GM18511 (cell line): ENCODE measurements at regions not wholly inside any gene's neighbourhood (a gene's known extent, or its start where the extent isn't known, plus 50 kb on each side); places are given as distances from the start of the nearest gene placed in this dataset.

Source experiments
- ATAC-seq: cut with Tn5 transposase; IDR thresholded peaks from one replicate; pipeline ENCODE4 v1.9.1; 2021; ENCODE audit warnings: mild to moderate bottlenecking, moderate library complexity; ENCODE audit not compliant: unreplicated experiment

DNA sequence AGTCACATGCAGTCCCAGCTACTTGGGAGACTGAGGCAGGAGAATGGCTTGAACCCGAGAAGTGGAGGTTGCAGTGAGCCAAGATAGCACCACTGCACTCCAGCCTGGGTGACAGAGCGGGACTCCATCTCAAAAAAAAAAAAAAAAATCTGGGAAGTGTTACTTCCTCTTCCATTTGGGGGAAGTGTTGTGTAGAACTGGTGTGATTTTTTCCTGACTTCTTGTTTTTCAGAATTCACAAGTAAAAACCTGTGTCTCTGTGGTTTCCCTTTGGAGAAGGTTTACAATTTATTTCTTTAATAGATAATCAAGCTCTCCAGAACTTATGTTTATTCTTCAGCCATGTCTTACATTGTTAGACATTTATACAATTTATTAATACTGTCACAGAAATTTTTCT, 396.1 kb downstream of the BRD1 start:
- no peak for ATAC-seq

DNA sequence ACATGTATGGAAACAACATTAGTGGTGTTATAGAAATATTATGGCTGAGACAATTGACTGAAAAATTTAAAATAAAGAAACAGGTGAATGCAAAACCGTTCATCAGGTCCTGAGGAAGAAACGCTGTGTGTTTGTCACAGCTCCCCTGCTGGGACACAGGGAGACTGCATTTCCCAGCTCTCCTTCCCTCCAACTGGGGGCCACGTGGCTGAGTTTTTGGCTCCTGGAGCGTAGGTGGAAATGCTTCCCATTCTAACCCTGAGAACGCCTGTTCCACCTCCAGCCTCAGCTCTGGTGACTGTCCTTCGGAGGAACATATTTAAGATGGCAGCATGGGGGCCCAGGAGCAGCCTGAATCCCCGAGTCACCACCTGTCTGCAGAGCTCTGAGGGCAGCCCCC, 398.6 kb downstream of the BRD1 start:
- no peak for ATAC-seq

DNA sequence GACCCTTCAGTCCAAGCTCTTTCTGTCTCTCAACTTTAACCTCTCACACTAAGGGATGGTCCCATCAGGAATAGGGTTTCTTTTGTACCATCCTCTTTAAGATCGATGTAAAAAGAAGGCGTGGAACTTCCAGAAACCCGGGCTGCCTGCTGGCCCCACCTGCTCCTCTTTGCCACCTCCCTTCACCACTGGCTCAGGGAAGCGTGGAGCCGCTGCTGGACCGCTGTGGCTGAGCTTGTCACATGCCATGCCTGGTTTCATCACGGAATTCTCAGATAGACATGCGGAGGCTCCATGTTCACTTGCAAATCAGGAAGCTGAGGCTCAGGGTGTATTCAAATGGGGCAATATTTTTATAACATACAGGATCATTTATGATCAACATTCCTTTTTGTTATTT, 399.7 kb downstream of the BRD1 start:
- ATAC-seq = no peak

DNA sequence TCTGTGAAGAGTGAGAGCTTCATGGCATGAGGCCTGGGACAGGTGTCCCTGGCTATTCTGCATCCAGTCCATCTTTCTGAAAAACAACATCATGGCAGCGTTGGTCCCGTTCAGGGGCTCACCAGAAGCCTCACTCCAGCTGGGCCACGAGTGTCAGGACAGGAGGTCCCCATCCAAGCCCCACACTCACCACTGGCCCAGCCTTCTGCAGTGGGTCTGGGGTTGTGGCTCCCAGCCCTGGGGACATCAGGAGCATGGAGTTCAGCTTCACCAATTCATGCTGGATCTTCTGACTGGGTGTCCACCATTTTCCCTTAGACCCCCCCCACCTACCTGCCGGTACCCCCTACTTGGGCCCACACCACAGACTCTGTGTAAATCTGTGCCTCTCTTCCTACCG, 400.3 kb downstream of the BRD1 start:
- no peak for ATAC-seq

DNA sequence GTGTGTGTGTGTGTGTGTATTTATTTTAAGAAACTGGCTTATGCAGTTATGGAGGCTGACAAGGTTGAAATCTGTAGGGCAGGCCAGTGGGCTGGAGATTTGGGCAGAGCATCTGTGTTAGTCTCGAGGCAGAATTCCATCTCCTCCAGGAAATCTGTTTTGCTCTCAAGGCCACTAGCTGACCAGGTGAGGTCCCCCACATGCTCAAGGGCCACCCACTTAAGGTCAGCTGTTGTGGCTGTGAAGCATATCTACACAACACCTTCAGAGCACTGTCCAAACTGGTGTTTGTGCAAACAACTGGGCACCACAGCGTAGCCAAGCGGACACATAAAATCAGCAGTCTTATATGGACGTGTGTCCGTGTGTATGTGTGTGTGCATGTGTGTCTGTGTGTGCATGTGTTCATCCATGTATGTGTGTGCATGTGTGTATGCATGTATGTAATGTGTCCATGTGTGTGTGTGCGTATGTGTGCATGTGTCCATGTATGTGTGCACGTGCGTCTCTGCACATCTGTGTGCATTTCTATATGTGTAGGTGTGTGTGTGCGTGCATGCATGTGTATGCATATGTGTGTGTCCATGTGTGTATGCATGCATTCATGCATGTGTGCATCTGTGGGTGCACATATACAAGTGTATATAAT, 400.9 kb downstream of the BRD1 start:
- no peak for ATAC-seq

DNA sequence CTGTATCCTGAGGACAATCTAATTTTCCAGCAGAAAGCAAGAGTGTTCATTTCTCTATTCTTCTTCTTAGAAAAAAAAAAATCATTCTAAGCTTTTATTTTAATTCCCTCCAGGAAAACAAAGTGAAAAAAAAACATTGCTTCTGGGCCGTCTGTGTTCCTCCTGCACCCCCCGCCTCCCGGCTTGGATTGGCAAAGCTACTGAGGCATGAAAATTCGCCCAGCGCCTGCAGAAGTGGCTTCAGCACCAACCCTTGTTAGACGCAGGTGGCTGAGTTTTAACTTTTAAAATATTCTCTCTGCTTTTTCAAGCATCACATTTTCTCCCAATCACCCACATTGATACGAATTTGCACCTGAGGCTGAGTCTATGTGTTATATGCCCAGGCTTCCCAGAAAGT, 401.6 kb downstream of the BRD1 start:
- no peak for ATAC-seq

DNA sequence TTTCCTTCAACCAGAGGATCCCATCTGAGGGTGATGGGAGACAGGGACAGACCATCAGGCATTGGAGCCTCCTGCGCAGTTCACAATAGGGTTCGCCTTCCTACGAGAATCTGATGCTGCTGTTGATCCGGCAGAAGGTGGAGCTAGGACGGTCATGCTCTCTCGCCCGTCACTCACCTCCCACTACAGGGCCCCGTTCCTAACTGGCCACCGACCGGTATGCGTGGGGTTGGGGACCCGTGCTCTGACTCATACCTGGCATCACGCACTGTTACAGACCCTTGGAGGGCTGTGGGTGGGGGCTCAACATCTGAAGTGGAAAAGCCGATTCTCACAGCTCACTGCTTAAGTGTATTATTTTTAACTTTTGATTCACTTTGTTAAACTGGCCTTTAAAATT, 402.3 kb downstream of the BRD1 start:
- no peak for ATAC-seq

DNA sequence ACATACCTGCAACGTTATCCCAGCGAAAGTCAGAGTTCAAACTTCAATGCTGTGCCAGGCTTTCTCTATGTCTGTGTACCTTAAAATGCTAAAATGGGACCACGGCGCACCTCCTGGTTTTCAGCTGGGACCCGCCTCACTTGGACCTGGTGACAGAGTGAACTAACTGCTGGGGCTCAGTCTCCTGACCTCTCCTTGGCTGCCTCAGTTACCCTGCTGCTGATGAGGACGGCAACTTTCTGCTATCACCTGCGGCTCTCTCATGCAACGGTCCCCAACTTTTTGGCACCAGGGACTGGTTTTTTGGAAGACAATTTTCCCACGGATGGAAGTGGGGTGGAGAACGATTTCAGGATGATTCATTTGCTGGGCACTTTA, 402.8 kb downstream of the BRD1 start:
- ATAC-seq = no peak

DNA sequence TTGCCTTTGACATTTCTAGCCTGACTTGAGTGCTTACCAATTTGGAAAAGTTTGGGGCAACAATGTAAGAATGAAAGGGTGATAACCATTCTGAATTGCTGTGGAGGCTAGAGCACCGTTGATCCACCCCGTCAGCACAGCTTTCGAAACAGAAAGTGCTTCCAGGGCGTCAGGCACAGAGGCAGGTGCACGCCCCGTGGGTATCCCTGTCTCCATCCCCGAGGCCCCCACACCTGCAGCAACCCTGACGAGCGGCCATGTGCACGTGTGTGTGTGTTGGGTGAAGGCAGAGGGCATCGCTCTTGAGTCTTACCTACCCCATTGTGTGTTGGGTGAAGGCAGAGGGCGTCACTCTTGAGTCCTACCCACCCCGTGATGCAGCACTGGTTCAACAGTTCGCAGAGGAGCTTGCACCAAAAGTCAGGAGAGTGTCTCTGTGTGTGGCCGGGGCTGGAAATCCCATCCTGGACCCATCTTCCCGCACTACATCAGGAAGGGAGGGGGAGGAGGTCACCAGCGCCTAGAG, 404.5 kb downstream of the BRD1 start:
- ATAC-seq = no peak

DNA sequence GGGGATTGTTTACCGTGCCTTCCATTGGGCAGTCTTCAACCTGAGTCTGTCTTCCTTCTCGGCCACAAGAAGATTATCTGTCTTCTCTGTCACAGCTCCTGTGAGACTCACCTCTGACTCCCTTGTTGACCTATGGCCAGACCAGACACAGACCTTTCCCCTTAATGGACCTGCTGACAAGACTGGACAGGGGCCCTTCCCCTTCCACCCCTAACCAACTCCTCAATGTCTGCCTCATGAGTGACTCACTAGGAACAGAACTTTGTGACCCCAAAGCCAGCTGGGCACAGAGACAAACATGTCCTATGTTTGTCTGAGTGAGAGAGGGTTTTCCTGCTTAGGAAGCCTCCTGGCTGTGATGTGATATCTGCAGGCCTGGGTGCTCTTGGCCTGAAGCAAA, 405.0 kb downstream of the BRD1 start:
- ATAC-seq = no peak

DNA sequence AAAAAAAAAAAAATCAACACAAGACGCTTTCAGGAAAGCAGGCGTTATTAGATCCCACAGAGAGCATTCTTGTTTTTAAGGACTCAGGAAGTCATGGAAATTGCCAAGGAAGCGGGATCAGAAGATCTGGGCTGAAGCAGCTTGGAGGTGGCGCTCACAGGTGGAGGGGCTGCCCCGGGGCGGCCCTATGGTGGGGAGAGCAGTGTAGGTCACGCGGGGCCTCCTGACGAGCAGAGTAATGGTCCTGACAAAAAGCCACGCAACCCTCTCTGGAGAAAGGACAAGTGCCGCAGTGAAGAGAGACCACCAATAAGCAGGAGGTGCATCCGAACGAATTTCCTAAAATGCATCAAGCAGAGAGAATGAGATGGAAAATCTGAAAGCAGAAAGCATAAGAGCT, 407.0 kb downstream of the BRD1 start:
- ATAC-seq = no peak

DNA sequence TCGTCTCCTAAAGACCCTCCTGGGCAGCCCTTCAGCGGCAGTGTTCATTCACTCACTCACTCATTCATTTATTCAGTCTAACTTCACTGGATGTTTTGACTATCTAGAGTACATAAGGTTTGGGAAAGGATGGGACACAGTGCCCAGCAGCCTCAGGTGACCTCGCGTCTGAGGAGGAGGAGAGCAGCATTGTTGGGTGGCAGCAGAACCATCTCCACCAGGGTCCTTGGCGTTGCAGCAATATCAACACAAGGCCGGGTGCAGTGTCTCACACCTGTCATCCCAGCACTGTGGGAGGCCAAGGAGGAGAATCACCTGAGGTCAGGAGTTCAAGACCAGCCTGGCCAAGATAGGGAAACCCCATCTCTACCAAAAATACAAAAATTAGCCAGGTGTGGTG, 408.0 kb downstream of the BRD1 start:
- ATAC-seq = no peak

DNA sequence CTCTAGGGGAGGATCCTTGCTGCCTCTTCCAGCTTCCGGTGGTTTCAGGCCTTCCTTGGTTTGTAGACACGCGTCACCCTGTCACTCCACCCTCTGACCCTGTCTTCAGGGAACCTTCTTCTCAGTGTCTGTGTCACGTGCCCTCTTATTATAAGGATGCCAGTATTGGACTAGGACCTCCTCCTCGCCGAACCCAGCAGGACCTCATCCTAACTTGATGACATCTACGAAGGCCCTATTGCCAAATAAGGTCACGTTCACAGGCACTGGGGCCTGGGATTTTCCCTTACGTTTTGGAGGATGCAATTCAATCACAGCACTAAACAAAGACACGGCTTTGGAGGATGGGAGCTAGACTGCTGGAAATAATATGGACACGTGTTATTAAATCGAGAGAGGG, 408.7 kb downstream of the BRD1 start:
- no peak for ATAC-seq

DNA sequence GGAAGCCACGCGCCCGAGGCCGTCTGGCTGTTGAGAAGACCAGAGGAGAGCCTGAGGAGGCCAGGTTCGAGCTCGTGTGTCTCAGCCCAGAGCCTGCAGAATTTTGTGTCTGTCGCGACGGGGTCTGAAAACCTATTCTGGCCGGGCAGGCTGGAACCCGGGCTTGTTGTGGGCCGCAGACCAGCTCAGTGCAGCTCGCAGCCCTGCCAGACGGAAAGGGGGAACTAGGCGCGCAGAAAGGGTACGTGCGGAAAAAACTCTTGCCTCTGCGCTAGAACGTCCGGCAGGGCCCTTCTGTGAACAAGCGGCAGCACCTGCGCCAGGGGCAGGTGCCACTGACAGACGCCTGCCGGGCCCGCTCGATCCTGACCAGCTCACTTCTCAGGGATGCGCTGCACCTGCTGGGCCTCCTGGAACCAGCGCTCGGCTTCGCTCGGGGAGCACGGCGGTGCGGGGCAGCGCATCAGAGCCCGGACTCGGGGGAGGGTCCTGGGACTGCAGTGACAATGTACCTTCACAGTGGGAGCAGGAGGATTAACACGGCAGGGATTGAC, 409.3 kb downstream of the BRD1 start:
- no peak for ATAC-seq

DNA sequence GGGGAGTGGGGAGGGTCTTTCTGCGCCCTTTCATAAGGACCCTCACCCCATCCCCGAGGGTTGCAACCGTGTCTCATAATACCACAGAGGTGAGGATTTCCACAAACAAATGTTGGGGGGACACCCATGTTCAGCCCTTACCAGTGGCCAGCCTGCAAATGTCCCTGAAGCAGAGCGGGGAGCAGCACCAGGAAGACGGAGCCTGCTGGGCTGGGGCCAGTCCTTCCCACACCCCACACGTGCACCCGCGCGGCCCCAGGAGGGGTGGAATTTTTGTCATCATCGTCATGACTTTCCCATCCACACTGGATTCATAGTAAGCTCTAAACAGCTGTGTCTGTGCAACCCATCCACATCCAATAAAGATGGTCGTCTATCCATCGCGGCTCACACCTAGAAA, 409.8 kb downstream of the BRD1 start:
- ATAC-seq = no peak

DNA sequence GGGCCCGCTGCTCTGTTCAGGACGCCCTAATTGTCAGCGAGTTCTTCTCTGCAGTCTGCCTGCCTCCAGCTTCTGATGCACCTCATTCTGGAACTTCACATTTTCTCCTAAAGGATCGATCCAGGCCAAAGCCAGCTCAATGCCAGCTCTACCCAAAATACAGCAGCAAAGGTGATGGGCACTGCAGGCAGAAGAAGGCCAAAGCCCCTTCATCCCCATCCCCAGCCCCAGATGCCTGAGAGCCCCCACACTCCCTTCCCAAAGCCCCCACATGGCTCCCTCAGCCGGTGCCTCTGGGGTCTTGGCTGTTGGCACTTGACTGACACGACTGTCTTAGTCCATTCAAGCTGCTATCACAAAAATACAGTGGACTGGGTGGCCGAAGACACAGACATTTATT, 410.3 kb downstream of the BRD1 start:
- no peak for ATAC-seq

DNA sequence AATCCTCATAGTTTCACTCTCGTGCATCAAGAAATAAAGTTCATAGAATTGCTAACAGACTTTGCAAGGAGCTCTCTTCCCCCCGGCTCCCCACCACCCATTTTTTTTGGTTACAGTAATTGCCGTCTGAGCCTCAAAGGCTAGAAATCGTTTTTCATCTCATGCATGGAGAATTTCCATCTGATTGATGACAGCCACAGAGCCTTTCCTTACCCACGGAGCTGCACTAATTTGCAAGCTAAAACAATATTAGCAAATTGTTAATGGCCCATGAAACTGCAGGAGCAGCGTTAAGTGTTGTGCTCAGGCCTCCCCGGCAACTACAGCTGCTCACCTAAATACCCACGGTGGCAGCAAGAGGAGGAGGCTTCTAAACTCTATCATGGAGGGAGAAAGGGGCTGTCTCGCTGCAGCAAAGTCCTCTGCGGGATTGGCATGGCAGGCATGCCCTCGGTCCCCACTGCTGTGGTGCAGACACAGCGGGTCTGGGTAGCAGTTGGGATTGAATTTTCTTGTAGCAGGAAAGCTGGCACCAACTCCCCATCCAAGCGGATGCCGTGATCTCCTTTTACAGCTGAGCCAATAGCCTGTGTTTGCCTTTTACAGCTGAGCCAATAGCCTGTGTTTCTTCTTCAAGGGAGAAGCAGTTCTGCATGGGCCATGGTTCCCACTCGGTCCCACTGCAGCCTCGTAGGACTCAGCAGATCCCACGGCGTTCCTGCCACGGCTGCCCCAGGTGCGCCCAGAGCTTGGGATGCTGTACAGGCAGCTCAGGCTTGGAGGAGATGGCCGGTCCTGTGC, 412.3 kb downstream of the BRD1 start:
- ATAC-seq = no peak

DNA sequence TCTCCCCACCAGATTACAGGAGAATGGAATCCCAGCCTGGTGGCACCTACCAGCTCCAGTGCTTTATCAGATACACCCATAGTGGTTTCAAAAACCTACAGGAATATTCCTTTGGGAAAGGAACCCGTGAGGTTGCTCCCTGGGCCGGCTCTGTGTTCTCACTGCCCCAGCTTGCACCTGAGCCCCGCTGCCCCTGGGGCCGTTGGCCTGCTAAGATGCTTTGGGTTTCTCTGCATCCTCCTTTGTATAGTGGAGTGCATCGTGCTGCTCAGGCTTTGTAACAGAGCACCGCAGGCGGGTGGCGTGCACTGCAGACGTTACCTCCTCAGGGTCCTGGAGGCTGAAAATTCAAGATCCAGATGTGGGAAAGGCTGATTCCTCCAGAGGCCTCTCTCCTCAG, 414.1 kb downstream of the BRD1 start:
- no peak for ATAC-seq

DNA sequence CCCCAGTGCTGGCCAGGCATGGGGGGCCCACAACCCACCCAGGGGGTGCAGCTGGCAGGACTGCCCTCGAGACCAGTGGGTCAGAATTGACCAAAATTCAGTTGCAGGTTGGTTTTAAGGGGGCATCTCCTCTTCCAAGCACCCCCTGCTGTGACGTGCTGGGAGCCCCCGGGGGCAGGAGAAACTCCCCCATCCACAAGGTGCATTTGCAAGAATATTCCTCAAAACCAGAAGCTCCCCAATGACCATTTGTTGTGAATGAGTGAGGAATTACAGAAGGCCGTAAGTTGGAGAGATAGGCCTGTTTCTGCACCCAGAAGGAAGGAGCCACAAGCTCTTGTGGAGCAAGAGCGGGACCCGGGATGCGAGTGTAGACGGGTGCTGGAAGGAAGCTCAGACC, 414.5 kb downstream of the BRD1 start:
- no peak for ATAC-seq

DNA sequence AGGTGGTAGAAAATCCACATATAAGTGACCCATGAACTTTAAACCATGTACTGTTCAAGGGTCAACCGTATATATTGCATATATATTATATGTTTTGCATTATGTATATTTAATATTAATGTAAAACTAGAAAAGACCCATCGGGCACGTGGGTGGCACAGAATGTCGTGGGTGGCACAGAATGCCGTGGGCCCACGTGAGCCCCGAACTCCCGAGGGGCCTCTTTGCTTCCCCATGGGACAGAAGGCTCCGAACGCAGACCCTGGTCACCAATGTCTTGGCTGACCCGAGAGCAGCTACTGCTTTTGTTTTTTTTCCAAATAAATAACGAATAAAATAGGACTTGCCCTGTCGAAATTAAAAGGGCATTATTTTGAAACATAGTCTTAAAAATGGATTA, 415.4 kb downstream of the BRD1 start:
- no peak for ATAC-seq

DNA sequence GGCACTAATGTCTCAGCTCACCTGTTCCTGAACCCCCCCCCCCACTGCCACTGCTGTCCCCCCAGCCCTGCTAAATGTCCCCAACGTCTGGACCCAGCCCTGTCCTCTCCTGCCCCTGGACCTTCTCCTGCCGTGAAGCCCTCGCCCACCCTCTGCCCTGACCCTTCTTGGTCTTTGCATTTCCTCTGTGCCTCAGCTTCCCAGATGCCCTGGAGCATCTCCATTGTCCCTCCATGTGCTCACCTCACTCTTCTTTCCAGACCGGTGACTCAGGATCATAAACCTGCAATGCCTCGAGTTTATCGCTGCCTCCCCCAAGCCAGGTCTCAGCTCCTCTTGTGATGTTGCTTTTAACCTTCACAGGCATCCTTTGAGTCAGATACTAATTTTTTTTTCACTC, 416.4 kb downstream of the BRD1 start:
- ATAC-seq = no peak

DNA sequence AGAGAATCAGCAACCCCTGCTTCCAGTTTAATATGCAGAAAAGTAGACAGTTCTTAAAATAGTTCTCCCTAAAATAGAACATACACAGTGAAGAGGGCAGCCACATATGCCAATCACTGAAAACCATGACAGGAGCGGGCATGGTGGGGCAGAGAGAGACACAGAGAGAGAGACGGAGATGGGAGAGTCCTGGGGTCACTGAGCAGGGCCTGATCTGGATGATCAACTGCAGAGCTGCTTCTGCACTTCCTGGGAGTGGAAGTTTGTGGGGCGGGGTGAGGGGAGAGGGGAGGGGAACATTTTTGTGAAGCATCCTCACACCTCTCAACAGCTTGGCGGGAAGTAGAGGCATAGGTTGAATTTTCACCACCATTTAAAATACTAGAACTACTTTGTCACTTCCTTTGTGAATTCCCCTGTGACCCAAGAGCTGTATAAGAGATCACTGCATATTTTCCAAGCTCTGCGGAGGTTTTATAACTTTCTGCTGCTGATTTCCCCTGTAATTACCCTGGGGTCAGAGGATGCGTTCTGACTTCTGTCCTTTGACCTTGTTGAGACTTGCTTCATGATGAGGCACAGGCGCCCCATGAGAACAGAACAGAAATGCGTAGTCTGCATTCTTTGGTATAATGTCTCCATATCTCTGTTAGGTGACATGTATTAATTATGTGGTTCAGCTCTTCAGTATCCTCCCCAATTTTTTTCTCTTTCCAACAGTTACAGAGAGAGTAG, 419.4 kb downstream of the BRD1 start:
- ATAC-seq = no peak
